HAP-1 (cell line): ENCODE measurements at regions not wholly inside any gene's neighbourhood (a gene's known extent, or its start where the extent isn't known, plus 50 kb on each side); places are given as distances from the start of the nearest gene placed in this dataset.
"Not testable (repeated sequence)": the region's sequence is repeated elsewhere in the genome, so short reads cannot be mapped to it uniquely, and the experiment has no call there.

ENCODE experiments used
- DNase-seq, 2 experiments: peaks; one replicate each; pipeline ENCODE4 v3.0.0-alpha.2; 2016 to 2020; ENCODE audit warnings: low spot score in 2 of 2
- H3K27me3 ChIP-seq: fragments of 250-450 bp; sonication (Bioruptor Pico); 2 replicates; pipeline ENCODE4 v1.5.1; 2020; ENCODE audit warnings: low read depth, mild to moderate bottlenecking, moderate library complexity
- H3K36me3 ChIP-seq: fragments of 250-450 bp; sonication (Bioruptor Pico); replicated peaks from 2 replicates; pipeline ENCODE4 v1.5.1; 2020; ENCODE audit warnings: mild to moderate bottlenecking
- H3K4me1 ChIP-seq: fragments of 250-450 bp; sonication (Bioruptor Pico); 2 replicates; pipeline ENCODE4 v1.5.1; 2020; ENCODE audit warnings: mild to moderate bottlenecking
- H3K4me3 ChIP-seq: fragments of 250-450 bp; sonication (Bioruptor Pico); 2 replicates; pipeline ENCODE4 v1.5.1; 2020; ENCODE audit warnings: mild to moderate bottlenecking, moderate library complexity
- H3K9me3 ChIP-seq: fragments of 250-450 bp; sonication (Bioruptor Pico); 2 replicates; pipeline ENCODE4 v1.5.1; 2020; ENCODE audit warnings: mild to moderate bottlenecking, moderate library complexity
- in situ Hi-C: fragments of 300-500 bp; cut with MboI; formaldehyde crosslinking; loops from 3 replicates; pipeline ENCODE4 v1.14.3; 2020; ENCODE audit warnings: low sequenced_read_pairs, inconsistent platforms, mixed read lengths

DNA sequence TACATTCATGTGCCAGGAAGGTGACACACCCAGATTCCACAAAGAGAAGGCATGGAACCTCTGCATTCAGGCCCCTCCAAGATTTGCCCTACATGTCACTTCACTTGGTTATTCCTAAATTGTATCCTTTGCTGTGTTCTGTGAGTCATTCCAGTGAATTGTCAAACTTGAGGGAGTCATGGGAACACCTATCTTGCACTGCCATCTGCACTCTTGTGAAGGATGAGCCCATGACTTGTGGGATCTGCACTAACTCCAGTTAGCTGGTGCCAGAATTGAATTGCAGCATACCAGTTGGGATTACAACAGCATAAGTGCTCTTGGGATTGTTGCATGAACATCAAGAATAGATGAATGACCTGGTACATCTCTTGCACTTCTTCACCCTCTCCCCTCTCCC is 1288.0 kb upstream of the ZEB2 start:
- H3K36me3 ChIP-seq, result no peaks in the 10 kb centered on the region
- no peaks in the 10 kb centered on the region for H3K4me1 ChIP-seq
- no peaks in the 10 kb centered on the region for H3K27me3 ChIP-seq
- H3K9me3 ChIP-seq, result no peaks in the 10 kb centered on the region
- no peak for DNase-seq
- H3K4me3 ChIP-seq, result no peak overlapping the region
- in situ Hi-C loops, result no loop called here

DNA sequence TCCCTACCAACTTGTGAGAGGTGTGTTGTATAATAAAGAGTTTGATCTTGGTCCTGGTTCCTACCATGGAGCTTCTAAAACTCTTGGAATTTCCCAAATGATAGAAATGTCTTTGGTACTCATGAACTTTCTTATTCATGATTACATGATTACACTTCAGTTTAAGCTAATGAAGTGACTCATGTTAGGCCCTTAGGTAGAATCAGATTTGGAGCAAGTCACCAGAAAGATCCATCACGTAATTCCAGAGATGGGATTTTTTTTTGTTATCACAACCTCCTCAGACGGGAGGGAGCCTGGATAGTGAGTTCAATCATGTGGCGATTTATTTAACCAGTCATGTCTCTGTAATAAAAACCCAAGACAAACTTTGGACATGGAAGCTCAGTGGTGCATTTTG is 1287.6 kb upstream of the ZEB2 start:
- Histone ChIP-seq H3K36me3 (no peaks in the 10 kb centered on the region), H3K27me3 (no peaks in the 10 kb centered on the region), H3K4me3 (no peak overlapping the region), H3K9me3 (no peaks in the 10 kb centered on the region), H3K4me1 (no peaks in the 10 kb centered on the region)
- no peak for DNase-seq
- in situ Hi-C loops, result no loop called here

DNA sequence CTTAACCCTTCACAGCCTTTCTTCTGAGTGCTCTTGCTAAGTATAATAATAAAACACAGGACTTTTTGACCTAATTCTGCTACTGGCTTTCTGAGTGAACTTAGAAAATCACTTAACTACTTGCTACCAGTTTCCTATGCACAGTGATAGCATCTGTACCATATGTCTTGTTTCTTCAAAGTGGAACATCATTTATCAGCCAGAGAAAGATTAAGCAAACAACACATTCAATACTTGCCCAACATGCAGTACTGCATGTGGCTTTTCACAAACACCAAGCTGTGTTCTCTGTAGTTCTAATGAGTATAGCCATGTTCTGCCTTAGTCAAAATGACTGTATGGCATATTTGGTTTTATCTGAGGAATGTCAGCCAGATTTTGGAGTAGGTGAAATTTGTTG is 1286.6 kb upstream of the ZEB2 start:
- Histone ChIP-seq H3K9me3 (no peaks in the 10 kb centered on the region), H3K4me1 (no peaks in the 10 kb centered on the region), H3K27me3 (no peaks in the 10 kb centered on the region), H3K4me3 (no peak overlapping the region), H3K36me3 (no peaks in the 10 kb centered on the region)
- in situ Hi-C loops, result no loop called here
- no peak for DNase-seq

DNA sequence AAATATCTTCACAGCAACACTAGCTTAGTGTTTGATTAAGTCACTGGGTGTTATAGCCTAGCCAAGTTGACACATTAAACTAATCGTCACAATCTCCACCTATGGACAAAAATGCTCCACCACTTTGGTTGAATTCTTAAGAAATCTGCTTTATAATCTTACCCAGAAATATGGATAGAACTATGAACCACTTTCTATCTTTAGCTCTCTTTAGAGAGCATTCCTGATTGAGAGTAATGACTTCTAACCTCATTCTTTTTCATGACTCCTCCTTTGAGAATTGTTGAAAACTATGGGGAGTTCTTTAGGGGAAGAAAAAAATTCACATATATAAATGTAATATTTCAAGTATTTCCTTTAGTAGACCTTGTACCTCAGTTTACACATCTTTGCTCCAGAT is 1282.2 kb upstream of the ZEB2 start:
- no peaks in the 10 kb centered on the region for H3K9me3 ChIP-seq
- no peaks in the 10 kb centered on the region for H3K27me3 ChIP-seq
- DNase-seq, result no peak
- in situ Hi-C loops, result no loop called here
- no peaks in the 10 kb centered on the region for H3K4me1 ChIP-seq
- H3K36me3 ChIP-seq, result no peaks in the 10 kb centered on the region
- H3K4me3 ChIP-seq, result no peak overlapping the region

DNA sequence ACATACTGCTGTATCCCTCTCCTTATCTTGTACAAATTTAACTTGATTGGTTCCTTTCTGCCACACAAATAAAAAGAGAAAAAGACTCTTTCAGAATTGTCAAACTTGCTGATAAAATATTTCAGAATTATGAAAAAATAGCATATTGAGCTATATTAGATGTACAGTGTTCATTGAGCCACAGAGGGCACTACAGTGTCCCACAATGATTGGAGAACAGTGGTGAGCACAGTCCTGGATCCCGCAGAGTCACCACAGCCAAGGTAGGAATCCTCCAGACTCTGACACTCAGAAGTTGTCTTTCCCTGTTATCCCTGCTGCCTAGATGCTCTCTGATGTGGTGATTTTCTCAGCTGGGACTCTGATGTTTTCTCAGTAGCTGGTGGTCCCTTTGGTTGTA is 1281.3 kb upstream of the ZEB2 start:
- Histone ChIP-seq H3K4me1 (no peaks in the 10 kb centered on the region), H3K27me3 (no peaks in the 10 kb centered on the region), H3K36me3 (no peaks in the 10 kb centered on the region), H3K9me3 (no peaks in the 10 kb centered on the region), H3K4me3 (no peak overlapping the region)
- in situ Hi-C loops, result no loop called here
- no peak for DNase-seq

GRCh38 chr2:145800151-145801091 is 1280.5 kb upstream of the ZEB2 start:
- Histone ChIP-seq H3K4me1 (no peaks in the 10 kb centered on the region), H3K4me3 (no peak overlapping the region), H3K9me3 (no peaks in the 10 kb centered on the region), H3K27me3 (no peaks in the 10 kb centered on the region), H3K36me3 (no peaks in the 10 kb centered on the region)
- in situ Hi-C loops, result no loop called here
- no peak for DNase-seq

DNA sequence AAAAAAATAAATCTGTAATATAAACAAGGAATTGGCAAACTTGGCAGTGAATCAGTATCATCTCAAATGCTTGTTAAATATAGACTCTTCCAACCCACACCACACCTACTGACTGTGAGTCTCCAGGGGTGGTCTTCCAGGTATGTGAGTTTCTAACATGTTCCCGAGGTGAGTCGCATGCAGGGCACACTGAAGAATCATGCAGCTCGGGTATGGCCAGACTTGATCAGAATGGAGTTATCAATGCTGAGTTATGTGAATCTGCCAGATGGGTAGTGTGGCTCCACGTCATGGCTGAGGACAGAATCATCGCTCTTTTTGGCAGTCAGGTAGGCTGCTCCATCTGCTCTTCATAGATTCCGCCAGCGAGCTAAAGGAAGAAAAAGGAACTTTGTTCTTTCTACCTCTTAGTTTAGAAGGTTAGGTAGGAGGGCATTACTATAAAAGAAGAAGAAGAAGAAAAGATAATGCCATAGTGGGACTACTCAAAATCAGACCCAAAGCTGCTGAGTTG is 1279.7 kb upstream of the ZEB2 start:
- no peaks in the 10 kb centered on the region for H3K27me3 ChIP-seq
- H3K4me3 ChIP-seq, result no peak overlapping the region
- in situ Hi-C loops, result no loop called here
- no peak for DNase-seq
- no peaks in the 10 kb centered on the region for H3K9me3 ChIP-seq
- H3K4me1 ChIP-seq, result no peaks in the 10 kb centered on the region
- H3K36me3 ChIP-seq, result no peaks in the 10 kb centered on the region

- in situ Hi-C loops, result no loop called here
- H3K4me1 ChIP-seq, result no peaks in the 10 kb centered on the region
These were observed 1278.5 kb upstream of the ZEB2 start for GRCh38 chr2:145798419-145798818.

GRCh38 chr2:145797692-145798091 is 1277.8 kb upstream of the ZEB2 start:
- no peak for DNase-seq
- no peak overlapping the region for H3K4me3 ChIP-seq
- H3K9me3 ChIP-seq, result no peaks in the 10 kb centered on the region
- H3K4me1 ChIP-seq, result no peaks in the 10 kb centered on the region
- no peaks in the 10 kb centered on the region for H3K27me3 ChIP-seq
- H3K36me3 ChIP-seq, result no peaks in the 10 kb centered on the region
- in situ Hi-C loops, result no loop called here

More at GRCh38 chr2:145798419-145798818, 1278.5 kb upstream of the ZEB2 start:
- H3K36me3 ChIP-seq, result no peaks in the 10 kb centered on the region
- no peaks in the 10 kb centered on the region for H3K9me3 ChIP-seq
- no peaks in the 10 kb centered on the region for H3K27me3 ChIP-seq
- no peak overlapping the region for H3K4me3 ChIP-seq
- no peak for DNase-seq

DNA sequence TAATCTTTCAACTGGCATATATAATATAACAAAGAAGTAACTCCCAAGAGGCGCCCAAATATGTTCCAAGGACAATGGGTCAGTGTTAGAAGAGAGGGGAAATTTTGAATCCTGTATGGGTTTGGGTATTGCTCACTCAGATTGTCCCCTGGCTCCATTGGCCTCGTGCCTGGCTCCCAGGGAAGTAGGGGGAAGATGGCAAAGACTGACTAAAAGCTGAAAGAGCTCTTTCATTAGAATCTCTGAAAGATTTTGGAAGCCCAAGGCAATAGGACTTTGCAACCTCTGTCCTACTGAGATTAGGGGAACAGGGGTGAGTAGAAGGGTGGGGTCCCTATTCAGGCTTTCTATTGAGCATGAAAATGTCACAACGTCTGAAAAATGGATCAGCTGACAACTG is 1272.8 kb upstream of the ZEB2 start:
- Histone ChIP-seq H3K9me3 (no peaks in the 10 kb centered on the region), H3K36me3 (no peaks in the 10 kb centered on the region), H3K4me3 (no peak overlapping the region), H3K27me3 (no peaks in the 10 kb centered on the region), H3K4me1 (no peaks in the 10 kb centered on the region)
- no peak for DNase-seq
- in situ Hi-C loops, result no loop called here

DNA sequence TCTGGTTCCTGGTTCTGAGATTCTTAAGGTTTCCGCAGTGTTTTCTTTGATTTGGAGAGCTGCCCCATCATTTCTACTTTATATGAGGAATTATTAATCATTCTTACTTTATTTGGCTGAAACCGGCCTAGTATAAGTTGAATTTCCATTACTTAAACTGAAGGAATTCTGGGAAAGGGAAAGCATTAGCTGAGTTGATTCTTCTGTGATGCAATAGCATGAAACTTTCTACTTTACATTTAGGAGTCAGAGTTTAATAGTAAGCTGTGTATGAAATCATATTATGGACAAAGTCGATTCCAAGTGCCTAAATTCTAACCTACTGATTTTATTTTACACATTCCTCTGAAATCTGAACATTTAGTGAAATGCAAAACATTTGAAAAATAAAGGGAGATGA is 1269.7 kb upstream of the ZEB2 start:
- no peaks in the 10 kb centered on the region for H3K36me3 ChIP-seq
- no peak overlapping the region for H3K4me3 ChIP-seq
- H3K9me3 ChIP-seq, result no peaks in the 10 kb centered on the region
- in situ Hi-C loops, result no loop called here
- H3K4me1 ChIP-seq, result no peaks in the 10 kb centered on the region
- no peaks in the 10 kb centered on the region for H3K27me3 ChIP-seq
- no peak for DNase-seq

DNA sequence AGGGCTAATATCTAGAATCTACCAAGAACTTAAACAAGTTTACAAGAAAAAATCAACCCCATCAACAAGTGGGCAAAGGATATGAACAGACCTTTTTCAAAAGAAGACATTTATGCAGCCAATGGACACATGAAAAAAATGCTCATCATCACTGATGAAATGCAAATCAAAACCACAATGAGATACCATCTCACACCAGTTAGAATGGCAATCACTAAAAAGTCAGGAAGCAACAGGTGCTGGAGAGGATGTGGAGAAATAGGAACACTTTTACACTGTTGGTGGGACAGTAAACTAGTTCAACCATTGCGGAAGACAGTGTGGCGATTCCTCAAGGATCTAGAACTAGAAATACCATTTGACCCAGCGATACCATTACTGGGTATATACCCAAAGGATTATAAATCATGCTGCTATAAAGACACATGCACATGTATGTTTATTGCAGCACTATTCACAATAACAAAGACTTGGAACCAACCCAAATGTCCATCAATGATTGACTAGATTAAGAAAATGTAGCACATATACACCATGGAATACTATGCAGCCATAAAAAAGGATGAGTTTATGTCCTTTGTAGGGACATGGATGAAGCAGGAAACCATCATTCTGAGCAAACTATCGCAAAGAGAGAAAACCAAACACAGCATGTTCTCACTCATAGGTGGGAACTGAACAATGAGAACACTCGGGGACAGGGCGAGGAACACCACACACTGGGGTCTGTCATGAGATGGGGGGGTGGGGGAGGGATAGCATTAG is 1267.9 kb upstream of the ZEB2 start:
- in situ Hi-C loops, H3K9me3 ChIP-seq, H3K27me3 ChIP-seq, H3K4me3 ChIP-seq, H3K4me1 ChIP-seq, H3K36me3 ChIP-seq, DNase-seq: not testable (repeated sequence)

- DNase-seq, H3K27me3 ChIP-seq, in situ Hi-C loops, H3K4me1 ChIP-seq, H3K9me3 ChIP-seq, H3K36me3 ChIP-seq, H3K4me3 ChIP-seq: not testable (repeated sequence)
These were observed 1262.7 kb upstream of the ZEB2 start for GRCh38 chr2:145782607-145783006.

DNA sequence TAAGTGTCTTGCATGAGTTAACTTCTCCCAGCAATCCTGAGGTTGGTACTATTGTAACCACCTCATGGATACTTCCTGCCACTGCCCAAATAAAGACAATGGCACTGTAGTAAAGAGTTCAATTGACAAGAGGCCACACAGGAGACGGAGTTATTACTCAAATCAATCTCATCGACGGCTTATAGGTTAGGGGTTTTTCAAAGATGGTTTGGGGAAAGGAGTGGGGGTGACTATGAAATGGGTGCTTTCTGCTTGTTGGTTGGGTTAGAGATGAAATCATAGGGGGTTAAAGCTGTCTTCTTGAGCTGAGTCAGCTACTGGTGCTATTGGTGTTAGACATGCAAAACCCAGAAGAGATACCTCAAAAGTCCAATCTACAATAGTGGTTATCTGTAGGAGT is 1258.0 kb upstream of the ZEB2 start:
- H3K36me3 ChIP-seq, result no peaks in the 10 kb centered on the region
- in situ Hi-C loops, result no loop called here
- no peak overlapping the region for H3K4me3 ChIP-seq
- peaks cover 10% of the 10 kb centered on the region; the same call in 1 of the 2 replicates for H3K4me1 ChIP-seq
- no peak for DNase-seq
- no peaks in the 10 kb centered on the region for H3K27me3 ChIP-seq
- H3K9me3 ChIP-seq, result no peaks in the 10 kb centered on the region; the same call in none of the 2 replicates
